ENCODE measurements at regions not wholly inside any gene's neighbourhood (a gene's known extent, or its start where the extent isn't known, plus 50 kb on each side); places are given as distances from the start of the nearest gene placed in this dataset.

DNA sequence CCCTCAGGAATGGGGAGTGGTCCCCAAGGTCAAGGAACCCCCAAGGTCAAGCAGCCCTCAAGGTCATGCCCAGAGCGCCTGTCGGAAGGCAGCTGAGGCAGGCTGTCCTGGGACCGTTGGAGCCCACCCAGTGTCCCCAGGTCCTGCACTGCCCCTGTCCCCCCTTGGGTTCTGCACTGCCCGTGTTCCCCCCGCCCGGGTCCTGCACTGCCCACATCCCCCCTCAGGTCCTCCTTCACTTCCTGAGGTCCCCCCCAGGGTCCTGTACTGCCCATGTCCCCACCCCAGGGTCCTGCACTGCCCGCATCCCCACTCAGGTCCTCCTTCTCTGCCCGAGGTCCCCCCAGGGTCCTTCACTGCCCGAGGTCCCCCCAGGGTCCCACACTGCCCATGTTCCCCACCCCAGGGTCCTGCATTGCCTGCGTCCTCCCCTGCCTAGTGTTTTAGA is 1073.0 kb downstream of the BRD1 start:
- DNase-seq (ENCODE audit: low spot score in 2 of 2) = no peak
- Histone ChIP-seq H3K36me3 (replicated peaks) (no peaks in the 10 kb centered on the region), H3K4me3 (no peak overlapping the region)

DNA sequence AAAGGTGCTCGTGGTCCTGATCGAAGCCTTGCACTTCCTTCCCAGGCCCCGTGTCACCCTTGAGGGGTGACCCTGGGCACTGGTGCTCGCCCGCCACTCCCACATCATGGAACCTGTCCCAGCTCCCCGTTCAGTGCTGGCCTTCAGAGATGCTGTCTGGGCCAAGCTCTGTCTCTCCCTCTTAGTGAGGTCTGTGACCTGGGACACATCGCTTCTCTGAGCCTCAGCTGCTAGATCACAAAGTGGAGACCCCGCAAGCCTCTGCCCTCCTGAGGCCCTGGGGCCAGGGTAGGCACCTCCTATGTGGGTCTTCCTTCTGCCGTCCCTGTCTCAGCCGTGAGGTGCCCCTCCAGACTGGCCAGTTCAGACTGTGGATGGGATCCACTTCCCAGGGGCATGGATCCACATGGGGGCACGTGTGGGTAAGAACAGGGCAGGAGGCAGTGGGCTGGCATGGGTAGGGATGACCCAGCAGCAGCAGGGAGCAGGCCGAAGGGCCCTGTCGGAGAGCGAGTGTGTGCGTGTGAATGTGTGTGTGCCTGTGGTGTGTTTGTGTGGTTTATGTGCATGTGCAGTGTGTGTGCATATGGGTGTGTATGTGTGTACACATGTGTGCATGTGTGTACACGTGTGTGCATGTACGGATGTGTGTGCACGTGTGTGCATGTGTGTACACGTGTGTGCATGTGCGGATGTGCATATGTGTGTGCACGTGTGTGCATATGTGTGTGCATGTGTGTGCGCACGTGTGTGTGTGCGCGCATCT is 1073.7 kb downstream of the BRD1 start:
- in situ Hi-C loops (cut with MboI; ENCODE audit: low sequenced_read_pairs) = no loop called here
- Histone ChIP-seq H3K4me3 (no peak overlapping the region), H3K9me3 (no peaks in the 10 kb centered on the region), H3K27me3 (ENCODE audit: low read depth) (no peaks in the 10 kb centered on the region), H3K36me3 (replicated peaks) (no peaks in the 10 kb centered on the region), H3K4me1 (no peaks in the 10 kb centered on the region)
- no peak for DNase-seq (ENCODE audit: low spot score in 2 of 2)

More for the DNA sequence above, 1073.0 kb downstream of the BRD1 start:
- Histone ChIP-seq H3K9me3 (no peaks in the 10 kb centered on the region), H3K27me3 (ENCODE audit: low read depth) (no peaks in the 10 kb centered on the region), H3K4me1 (no peaks in the 10 kb centered on the region)
- in situ Hi-C loops (cut with MboI; ENCODE audit: low sequenced_read_pairs) = no loop called here

DNA sequence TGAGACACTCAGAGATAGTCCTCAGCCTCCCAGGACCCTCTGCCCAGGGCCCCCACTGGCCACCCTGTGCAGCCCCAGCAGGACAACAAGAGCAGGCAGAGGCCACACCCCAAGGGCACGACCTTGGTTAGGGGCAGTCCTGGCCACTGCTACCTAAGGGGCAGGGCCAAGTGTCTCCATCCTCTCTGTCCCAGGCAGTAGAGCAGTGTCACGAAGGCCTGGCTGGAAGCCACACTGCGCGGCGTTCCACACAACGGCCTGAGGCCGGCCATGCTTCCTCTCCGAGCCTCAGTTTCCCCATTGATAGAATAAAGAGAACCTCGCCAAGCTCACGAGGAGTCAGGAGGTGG is 1074.3 kb downstream of the BRD1 start:
- Histone ChIP-seq H3K4me3 (no peak overlapping the region), H3K4me1 (no peaks in the 10 kb centered on the region), H3K36me3 (replicated peaks) (no peaks in the 10 kb centered on the region), H3K9me3 (no peaks in the 10 kb centered on the region), H3K27me3 (ENCODE audit: low read depth) (no peaks in the 10 kb centered on the region)
- no peak for DNase-seq (ENCODE audit: low spot score in 2 of 2)
- in situ Hi-C loops (cut with MboI; ENCODE audit: low sequenced_read_pairs) = no loop called here

DNA sequence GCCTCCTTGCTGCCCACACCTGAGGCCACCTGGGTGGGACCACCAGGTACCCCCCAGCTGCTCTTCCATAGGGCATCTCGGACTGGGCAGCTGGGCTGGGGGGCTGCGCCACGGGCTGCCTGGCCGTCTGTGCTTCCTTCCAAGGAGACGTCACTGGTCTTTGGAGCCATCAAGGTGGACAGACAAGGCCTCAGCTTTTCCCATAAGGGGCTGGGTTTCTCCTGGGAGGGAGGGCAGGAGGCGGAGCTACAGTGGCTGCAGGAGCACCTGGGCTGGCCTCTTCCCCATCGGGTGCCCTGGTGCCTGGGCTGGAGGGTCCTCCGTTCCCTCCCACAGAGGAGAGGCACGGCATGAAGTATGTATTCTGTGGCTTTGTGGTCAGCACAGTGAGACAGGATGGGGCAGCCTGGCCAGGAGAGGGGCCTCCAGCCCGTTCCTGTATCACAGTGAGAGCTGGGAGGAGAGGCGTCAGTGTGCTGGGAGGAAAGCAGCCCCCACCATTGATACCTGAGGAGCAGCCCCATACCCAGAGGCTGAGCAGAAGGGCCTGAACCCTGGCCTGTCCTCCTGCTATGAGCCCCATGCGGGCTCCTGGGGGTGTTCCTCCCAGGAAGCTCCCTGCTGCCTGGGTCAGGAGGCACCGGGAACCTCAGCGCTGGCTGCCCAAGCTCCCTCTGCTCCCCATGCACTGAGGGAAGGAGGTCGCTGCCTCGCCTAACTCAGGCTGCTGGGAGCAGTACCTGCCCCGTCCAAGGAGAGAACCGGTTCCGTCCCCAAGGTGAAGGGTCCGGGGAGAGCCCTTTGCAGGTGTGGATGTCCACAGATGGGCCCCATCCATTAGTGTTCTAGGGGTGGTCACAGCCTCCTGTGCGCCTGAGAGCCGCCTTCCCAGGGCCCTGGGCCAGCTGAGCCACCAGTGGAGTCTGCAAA is 1075.0 kb downstream of the BRD1 start:
- DNase-seq (ENCODE audit: low spot score in 2 of 2) = no peak
- Histone ChIP-seq H3K27me3 (ENCODE audit: low read depth) (no peaks in the 10 kb centered on the region), H3K4me1 (no peaks in the 10 kb centered on the region), H3K9me3 (no peaks in the 10 kb centered on the region), H3K36me3 (replicated peaks) (no peaks in the 10 kb centered on the region), H3K4me3 (no peak overlapping the region)
- in situ Hi-C loops (cut with MboI; ENCODE audit: low sequenced_read_pairs) = no loop called here

DNA sequence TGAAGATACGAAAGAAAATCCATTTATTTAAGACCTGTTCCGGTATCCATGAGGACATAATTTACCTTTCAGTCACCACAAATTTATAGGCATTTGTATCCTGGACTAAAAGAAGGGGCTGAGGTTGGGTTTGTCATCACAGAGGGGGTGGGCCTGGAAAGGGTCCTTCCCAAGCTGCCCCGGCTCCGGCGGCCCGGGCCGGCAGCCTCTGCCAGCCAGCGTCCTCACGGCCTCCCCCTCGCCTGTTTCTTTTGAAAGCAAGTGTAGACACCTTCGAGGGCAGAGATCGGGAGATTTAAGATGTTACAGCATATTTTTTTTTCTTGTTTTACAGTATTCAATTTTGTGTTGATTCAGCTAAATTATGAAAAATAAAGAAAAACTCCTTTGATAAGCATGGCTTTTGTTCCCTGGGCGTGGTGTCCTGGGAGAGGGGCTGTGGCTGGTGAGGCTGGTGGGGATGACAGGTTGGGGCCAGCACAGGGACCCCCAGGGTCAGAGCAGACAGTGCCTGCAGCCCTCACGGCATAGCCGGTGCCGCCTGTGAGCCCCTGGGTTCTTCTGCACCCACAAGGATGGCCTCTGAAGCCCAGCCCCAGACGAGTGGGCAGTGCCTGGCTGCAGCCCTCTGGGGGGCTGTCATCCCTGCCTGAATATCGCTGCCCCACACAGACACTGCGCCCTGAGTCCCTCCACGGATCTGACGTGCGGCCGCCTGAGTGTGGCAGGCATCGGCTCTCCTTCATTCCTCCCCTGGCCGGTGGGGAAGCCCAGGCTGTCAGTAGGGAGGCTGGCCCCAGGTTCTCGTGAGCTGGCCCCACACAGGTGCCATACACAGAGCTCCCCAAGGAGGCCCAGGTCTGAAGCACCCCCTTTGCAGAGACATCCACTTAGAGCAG is 1075.9 kb downstream of the BRD1 start:
- Histone ChIP-seq H3K27me3 (ENCODE audit: low read depth) (no peaks in the 10 kb centered on the region), H3K9me3 (no peaks in the 10 kb centered on the region), H3K4me3 (no peak overlapping the region), H3K4me1 (no peaks in the 10 kb centered on the region), H3K36me3 (replicated peaks) (no peaks in the 10 kb centered on the region)
- DNase-seq (ENCODE audit: low spot score in 2 of 2) = no peak
- in situ Hi-C loops (cut with MboI; ENCODE audit: low sequenced_read_pairs) = no loop called here

DNA sequence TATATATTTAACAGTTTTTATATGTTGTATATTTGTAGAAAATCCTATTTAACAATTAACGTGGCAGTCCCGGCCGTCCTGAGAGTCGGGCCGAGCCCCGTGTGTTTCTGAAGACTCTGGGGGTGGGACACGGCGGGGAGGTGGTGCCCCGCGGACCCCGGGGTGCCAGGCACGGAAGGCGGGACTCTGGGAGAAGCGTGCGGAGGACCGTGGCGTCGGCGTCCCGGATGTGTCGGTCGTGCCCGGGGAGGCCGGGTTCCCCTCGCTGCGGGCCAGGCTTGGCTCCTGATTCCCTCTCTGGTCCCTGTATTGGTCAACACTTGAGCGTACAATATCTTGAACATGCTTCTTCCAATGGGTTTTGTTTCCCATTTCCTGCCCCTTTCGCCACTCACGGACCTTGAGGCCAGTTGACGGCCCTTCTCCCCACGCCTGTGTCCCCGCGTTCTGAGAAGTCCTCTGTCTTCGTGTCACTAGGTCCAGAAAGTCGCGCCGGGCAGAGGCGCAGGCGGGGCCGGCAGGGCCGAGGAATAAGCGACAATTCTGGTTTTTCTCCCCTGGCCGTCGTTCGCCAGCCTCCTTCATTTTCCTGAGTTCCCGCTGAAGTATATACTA is 1076.7 kb downstream of the BRD1 start:
- Histone ChIP-seq H3K27me3 (ENCODE audit: low read depth) (no peaks in the 10 kb centered on the region), H3K4me1 (no peaks in the 10 kb centered on the region), H3K9me3 (no peaks in the 10 kb centered on the region), H3K36me3 (replicated peaks) (no peaks in the 10 kb centered on the region), H3K4me3 (no peak overlapping the region)
- in situ Hi-C loops (cut with MboI; ENCODE audit: low sequenced_read_pairs) = no loop called here
- DNase-seq (ENCODE audit: low spot score in 2 of 2) = no peak

DNA sequence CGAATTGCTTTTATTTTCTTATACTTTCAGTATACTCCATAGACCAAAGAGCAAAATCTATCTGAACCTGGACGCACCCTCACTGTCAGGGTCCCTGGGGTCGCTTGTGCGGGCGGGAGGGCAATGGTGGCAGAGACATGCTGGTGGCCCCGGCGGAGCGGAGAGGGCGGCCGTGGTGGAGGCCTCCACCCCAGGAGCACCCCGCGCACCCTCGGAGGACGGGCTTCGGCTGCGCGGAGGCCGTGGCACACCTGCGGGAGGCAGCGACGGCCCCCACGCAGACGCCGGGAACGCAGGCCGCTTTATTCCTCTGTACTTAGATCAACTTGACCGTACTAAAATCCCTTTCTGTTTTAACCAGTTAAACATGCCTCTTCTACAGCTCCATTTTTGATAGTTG is 1077.4 kb downstream of the BRD1 start:
- in situ Hi-C loops (cut with MboI; ENCODE audit: low sequenced_read_pairs) = no loop called here
- Histone ChIP-seq H3K4me3 (no peak overlapping the region), H3K4me1 (no peaks in the 10 kb centered on the region), H3K9me3 (no peaks in the 10 kb centered on the region), H3K27me3 (ENCODE audit: low read depth) (no peaks in the 10 kb centered on the region), H3K36me3 (replicated peaks) (no peaks in the 10 kb centered on the region)
- DNase-seq (ENCODE audit: low spot score in 2 of 2) = no peak

DNA sequence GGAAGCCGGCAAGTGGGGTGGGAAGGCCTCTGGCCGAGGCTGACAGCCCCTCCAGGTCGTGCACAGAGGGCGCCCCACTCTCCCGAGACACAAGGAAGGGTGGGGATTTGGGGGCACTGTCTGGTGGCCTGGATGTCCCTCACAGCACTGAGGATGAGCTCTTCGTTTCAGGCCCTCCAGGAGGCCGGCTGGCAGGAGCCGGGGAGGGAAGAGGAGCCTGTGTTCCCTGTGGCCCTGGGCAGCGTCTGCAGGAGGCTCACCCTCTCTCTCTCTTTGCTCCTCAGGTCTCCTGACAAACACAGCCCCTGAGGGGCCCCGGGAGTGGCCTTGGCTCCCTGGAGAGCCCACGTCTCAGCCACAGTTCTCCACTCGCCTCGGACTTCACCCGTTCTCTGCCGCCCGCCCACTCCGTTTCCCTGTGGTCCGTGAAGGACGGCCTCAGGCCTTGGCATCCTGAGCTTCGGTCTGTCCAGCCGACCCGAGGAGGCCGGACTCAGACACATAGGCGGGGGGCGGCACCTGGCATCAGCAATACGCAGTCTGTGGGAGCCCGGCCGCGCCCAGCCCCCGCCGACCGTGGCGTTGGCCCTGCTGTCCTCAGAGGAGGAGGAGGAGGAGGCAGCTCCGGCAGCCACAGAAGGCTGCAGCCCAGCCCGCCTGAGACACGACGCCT is 1078.0 kb downstream of the BRD1 start:
- Histone ChIP-seq H3K27me3 (ENCODE audit: low read depth) (no peaks in the 10 kb centered on the region), H3K4me1 (no peaks in the 10 kb centered on the region), H3K9me3 (no peaks in the 10 kb centered on the region), H3K4me3 (no peak overlapping the region), H3K36me3 (replicated peaks) (no peaks in the 10 kb centered on the region)
- DNase-seq (ENCODE audit: low spot score in 2 of 2) = no peak
- in situ Hi-C loops (cut with MboI; ENCODE audit: low sequenced_read_pairs) = no loop called here

DNA sequence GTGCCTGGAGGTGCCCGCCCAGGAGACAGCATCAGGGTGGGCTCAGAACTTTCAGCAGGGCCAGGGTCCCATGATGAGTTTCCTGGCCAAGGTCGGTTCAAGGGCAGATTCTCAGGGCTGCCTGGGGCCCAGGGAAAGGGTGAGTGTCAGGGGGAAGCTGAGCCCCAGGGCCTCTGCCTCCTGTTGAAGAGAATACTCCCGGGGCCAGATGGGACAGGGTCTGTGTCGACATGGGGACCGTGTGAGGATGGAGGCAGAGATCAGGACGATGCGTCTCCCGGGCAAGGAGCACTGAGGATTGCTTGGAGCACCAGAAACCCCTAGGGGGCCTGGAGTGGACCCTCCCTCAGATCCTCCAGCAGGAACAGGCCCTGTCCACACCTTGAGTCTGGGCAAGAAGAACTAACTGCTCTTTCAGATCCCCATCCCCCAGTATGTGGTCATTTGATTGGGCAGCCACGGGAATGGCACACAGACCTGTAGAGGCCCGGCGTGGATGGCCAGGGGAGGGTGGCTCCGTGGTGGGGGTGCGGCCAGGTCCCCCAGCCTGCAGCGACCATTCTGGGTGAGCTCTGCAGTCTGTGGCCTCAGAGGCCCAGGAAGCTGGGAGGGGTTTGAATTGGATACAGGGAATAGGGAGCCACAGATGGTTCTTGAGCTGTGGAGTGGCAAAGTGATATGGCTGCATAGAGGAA is 1078.7 kb downstream of the BRD1 start:
- Histone ChIP-seq H3K4me3 (no peak overlapping the region), H3K4me1 (no peaks in the 10 kb centered on the region), H3K36me3 (replicated peaks) (no peaks in the 10 kb centered on the region), H3K9me3 (no peaks in the 10 kb centered on the region), H3K27me3 (ENCODE audit: low read depth) (no peaks in the 10 kb centered on the region)
- in situ Hi-C loops (cut with MboI; ENCODE audit: low sequenced_read_pairs) = no loop called here
- DNase-seq (ENCODE audit: low spot score in 2 of 2) = no peak

DNA sequence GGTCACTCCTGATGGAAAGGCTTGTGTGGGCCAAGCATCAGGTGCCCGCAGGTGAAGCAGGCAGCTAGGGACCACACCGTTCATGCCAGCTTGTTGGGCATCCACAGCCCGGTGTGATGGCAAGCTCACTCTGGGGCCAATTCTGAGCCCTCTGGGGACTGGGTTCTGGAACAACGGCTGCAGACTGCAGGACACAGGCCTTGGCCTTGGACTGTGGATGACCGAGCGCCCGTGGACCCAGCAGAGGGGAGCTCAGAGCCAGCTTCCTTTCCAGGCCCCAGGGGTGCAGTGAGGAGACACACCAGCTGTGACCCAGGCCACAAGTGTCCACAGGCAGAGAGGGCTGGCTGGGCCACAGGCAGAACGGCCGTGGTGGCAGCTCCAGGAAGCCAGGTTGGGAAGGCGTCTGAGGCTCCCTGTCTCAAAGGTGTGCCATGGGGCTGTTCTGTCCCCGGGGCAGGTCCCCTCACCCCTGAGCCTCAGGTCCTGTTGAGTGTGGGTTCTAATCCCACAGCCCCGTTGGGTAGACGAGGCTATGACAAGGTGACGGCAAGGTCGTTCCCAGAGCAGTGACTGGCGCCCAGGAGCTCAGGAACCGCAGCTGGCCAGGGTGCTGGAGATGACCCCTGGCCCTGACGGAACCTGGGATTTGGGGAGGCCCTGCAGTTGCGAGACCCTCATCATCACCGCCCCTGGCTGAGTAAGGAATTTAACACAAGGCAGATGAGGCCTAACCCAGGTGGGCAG is 1079.4 kb downstream of the BRD1 start:
- no peaks in the 10 kb centered on the region for H3K9me3 ChIP-seq

DNA sequence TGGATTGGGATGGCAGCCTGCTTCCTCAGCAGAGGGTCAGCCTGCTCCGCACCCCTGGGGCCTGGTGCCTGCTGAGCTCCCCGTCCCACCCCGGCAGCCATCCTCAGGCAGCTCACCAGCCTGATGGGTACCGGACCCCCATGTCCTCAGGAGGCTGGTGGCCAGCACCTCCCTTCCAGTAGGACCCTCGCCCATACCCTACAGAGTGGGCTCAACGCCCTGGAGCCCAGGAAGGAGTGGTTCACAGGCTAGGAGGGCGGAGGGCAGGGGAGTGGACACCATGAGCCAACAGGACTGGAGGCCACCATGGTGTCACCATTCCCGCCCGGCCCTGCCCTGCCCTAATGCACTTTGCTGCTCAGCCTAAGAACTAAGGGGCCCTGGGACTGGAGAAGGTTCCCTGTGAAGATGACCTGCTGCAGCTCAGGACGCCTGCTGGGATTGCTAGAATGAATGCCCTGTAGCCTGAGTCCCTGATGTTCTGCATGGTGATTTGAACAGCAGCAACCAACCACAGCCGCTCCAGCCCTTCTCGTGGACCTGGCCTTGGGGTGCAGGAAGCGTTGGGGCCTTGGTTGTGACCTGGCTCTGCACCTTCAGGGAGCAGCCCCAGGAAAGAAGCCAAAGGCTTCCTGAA is 1080.8 kb downstream of the BRD1 start:
- H3K9me3 ChIP-seq = no peaks in the 10 kb centered on the region
- H3K4me1 ChIP-seq = no peaks in the 10 kb centered on the region
- in situ Hi-C loops (cut with MboI; ENCODE audit: low sequenced_read_pairs) = no loop called here
- H3K4me3 ChIP-seq = no peak overlapping the region
- no peak for DNase-seq (ENCODE audit: low spot score in 2 of 2)
- H3K36me3 ChIP-seq (replicated peaks) = no peaks in the 10 kb centered on the region
- no peaks in the 10 kb centered on the region for H3K27me3 ChIP-seq (ENCODE audit: low read depth)

More for the DNA sequence above, 1079.4 kb downstream of the BRD1 start:
- in situ Hi-C loops (cut with MboI; ENCODE audit: low sequenced_read_pairs) = no loop called here
- Histone ChIP-seq H3K27me3 (ENCODE audit: low read depth) (no peaks in the 10 kb centered on the region), H3K4me1 (no peaks in the 10 kb centered on the region), H3K36me3 (replicated peaks) (no peaks in the 10 kb centered on the region), H3K4me3 (no peak overlapping the region)
- DNase-seq (ENCODE audit: low spot score in 2 of 2) = no peak
